Middle frontal gyrus (tissue), 1 donor: ENCODE measurements at regions not wholly inside any gene's neighbourhood (a gene's known extent, or its start where the extent isn't known, plus 50 kb on each side); places are given as distances from the start of the nearest gene placed in this dataset.

Experiments
- DNase-seq: peaks from one replicate; pipeline ENCODE4 v3.0.0-alpha.2; 2015; ENCODE audit warnings: low spot score; ENCODE audit errors: extremely low spot score

GRCh38 chr16:5578980-5579379, 481.4 kb upstream of the EEF2KMT start:
- no peak for DNase-seq

GRCh38 chr16:5577463-5577862, 479.9 kb upstream of the EEF2KMT start:
- DNase-seq, result no peak

GRCh38 chr16:5575646-5576245, 478.2 kb upstream of the EEF2KMT start:
- no peak for DNase-seq

- DNase-seq, result no peak
Measured at GRCh38 chr16:5575121-5575520, 477.5 kb upstream of the EEF2KMT start.

GRCh38 chr16:5572056-5572455, 474.5 kb upstream of the EEF2KMT start:
- DNase-seq, result no peak

GRCh38 chr16:5571446-5571845, 473.9 kb upstream of the EEF2KMT start:
- DNase-seq, result no peak

GRCh38 chr16:5561800-5562199, 464.2 kb upstream of the EEF2KMT start:
- no peak for DNase-seq

GRCh38 chr16:5560084-5560483, 462.5 kb upstream of the EEF2KMT start:
- DNase-seq, result no peak

GRCh38 chr16:5557966-5558365, 460.4 kb upstream of the EEF2KMT start:
- DNase-seq, result no peak

GRCh38 chr16:5557448-5557847, 459.9 kb upstream of the EEF2KMT start:
- no peak for DNase-seq

GRCh38 chr16:5556158-5556810, 458.7 kb upstream of the EEF2KMT start:
- no peak for DNase-seq

- no peak for DNase-seq
Measured at GRCh38 chr16:5551909-5552308, 454.3 kb upstream of the EEF2KMT start.

GRCh38 chr16:5549802-5550201, 452.2 kb upstream of the EEF2KMT start:
- DNase-seq, result no peak

GRCh38 chr16:5541356-5541755, 443.8 kb upstream of the EEF2KMT start:
- no peak for DNase-seq

GRCh38 chr16:5537347-5537746, 439.8 kb upstream of the EEF2KMT start:
- no peak for DNase-seq

GRCh38 chr16:5533321-5533888, 435.8 kb upstream of the EEF2KMT start:
- no peak for DNase-seq

- DNase-seq, result no peak
Measured at GRCh38 chr16:5527817-5528216, 430.2 kb upstream of the EEF2KMT start.

- no peak for DNase-seq
Measured at GRCh38 chr16:5526826-5527225, 429.2 kb upstream of the EEF2KMT start.

GRCh38 chr16:5523829-5524228, 426.2 kb upstream of the EEF2KMT start:
- DNase-seq, result no peak

- DNase-seq, result no peak
Measured at GRCh38 chr16:5516115-5516514, 418.5 kb upstream of the EEF2KMT start.

- no peak for DNase-seq
Measured at GRCh38 chr16:5512014-5512413, 414.4 kb upstream of the EEF2KMT start.

GRCh38 chr16:5510819-5511370, 413.3 kb upstream of the EEF2KMT start:
- no peak for DNase-seq

GRCh38 chr16:5509794-5510193, 412.2 kb upstream of the EEF2KMT start:
- DNase-seq, result no peak
